ENCODE measurements at regions not wholly inside any gene's neighbourhood (a gene's known extent, or its start where the extent isn't known, plus 50 kb on each side); places are given as distances from the start of the nearest gene placed in this dataset.
"Not testable (repeated sequence)": the region's sequence is repeated elsewhere in the genome, so short reads cannot be mapped to it uniquely, and the experiment has no call there.

DNA sequence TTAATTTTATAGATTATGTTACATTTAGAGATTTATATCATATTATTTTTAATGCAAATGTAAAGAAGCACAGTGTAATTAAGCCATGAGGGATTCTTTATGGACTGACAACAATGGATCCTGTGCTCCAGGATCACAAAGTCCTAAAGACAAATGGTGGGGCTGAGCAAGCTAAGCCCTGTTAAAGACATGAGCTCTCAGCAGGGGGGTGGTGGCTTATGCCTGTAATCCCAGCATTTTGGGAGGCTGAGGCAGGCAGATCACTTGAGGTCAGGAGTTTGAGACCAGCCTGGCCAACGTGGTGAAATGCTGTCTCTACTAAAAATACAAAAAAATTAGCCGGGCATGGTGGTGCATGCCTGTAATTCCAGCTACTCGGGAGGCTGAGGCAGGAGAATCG lies 160.8 kb upstream of the RGS6 start:
- TF ChIP-seq, protein P1, sequence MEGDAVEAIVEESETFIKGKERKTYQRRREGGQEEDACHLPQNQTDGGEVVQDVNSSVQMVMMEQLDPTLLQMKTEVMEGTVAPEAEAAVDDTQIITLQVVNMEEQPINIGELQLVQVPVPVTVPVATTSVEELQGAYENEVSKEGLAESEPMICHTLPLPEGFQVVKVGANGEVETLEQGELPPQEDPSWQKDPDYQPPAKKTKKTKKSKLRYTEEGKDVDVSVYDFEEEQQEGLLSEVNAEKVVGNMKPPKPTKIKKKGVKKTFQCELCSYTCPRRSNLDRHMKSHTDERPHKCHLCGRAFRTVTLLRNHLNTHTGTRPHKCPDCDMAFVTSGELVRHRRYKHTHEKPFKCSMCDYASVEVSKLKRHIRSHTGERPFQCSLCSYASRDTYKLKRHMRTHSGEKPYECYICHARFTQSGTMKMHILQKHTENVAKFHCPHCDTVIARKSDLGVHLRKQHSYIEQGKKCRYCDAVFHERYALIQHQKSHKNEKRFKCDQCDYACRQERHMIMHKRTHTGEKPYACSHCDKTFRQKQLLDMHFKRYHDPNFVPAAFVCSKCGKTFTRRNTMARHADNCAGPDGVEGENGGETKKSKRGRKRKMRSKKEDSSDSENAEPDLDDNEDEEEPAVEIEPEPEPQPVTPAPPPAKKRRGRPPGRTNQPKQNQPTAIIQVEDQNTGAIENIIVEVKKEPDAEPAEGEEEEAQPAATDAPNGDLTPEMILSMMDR (IDR thresholded peaks at IDR 0.05; ENCODE audit: low read depth, low read length), result not testable (repeated sequence)
- not testable (repeated sequence) for TF ChIP-seq POLR2A (IDR thresholded peaks at IDR 0.05; ENCODE audit: extremely low read depth, insufficient read length)

Data from NB4 (cell line).